GM21786 (cell line): ENCODE measurements at regions not wholly inside any gene's neighbourhood (a gene's known extent, or its start where the extent isn't known, plus 50 kb on each side); places are given as distances from the start of the nearest gene placed in this dataset.
"Not testable (repeated sequence)": the region's sequence is repeated elsewhere in the genome, so short reads cannot be mapped to it uniquely, and the experiment has no call there.

Experiments used
- ATAC-seq: cut with Tn5 transposase; IDR thresholded peaks from one replicate; pipeline ENCODE4 v1.9.1; 2021; ENCODE audit not compliant: unreplicated experiment

DNA sequence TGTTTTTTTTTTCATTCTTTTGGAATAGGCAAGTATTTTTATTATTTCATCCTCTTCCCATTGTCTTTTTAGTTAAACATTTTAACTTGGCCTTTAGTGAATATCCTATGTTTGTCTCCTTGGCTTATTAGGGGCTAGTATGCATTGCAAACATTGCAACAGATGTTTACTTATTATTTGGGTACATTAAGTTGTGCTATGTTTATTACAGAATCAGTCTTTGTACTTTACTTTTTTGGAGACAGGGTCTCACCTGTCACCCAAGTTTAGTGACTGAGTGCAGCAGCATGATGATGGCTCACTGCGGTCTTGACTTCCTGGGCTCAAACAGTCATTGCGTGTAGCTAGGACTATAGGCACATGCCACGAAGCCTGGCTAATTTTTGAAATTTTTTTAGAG is 51.1 kb upstream of the NUDT6 start:
- ATAC-seq, result no peak

DNA sequence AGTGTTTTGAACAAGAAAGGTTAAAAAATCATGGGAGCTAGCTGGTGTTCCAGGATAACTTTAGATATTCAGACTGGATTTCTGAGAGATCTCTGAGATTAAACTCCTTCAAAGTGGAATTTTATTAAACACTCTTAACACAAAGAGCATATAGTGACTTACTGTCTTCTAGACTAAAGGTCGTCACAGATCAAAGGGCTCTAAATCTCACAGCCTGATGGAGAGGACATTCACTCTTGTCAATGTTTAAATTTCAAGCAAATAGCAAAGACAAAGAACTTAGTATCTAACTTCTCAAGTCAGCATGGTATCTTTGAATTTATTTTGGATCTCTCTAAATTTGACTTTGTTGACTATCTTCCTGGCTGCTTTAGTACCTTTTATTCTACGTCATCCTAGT is 53.7 kb upstream of the NUDT6 start:
- ATAC-seq, result no peak

- ATAC-seq, result no peak
These were observed 54.7 kb upstream of the NUDT6 start for GRCh38 chr4:122977103-122977502.

DNA sequence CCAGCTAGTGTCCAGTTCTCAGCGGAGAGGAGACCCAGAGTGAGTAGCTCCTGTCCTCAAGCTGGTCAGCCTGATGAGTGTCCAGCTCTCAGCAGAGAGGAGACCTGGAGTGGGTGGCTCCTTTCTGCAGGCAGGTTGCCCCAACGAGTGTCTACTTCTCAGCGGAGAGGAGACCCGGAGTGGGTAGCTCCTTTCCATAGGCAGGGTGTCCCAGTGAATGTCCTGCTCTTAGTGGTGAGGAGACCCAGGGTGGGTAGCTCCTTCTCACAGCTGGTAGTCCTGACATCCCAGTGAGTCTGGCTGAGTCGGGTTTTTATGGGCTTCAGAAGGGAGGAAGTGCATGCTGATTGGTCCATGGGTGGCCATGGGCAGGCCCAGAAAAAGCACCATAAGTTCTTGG is 55.7 kb upstream of the NUDT6 start:
- no peak for ATAC-seq

DNA sequence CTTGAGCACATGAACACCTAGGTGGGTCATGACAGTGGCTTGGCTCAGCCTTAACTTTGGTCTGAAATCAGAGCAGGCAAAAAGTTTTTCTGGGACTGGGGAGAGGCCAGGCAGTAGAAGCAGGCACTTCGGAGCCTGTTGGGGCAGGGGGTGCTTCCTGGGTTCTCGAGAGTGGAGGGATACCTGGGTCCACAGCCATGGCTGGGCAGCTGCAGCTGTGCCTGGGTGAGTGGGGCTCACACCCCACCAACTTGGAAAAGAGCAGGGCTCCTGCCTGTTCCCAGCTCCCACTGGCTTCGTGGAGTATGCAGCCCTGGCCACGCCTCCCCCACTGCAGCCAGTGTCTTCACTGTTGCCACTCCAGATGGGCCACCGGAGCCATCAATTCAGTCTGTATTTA is 56.4 kb upstream of the NUDT6 start:
- no peak for ATAC-seq

DNA sequence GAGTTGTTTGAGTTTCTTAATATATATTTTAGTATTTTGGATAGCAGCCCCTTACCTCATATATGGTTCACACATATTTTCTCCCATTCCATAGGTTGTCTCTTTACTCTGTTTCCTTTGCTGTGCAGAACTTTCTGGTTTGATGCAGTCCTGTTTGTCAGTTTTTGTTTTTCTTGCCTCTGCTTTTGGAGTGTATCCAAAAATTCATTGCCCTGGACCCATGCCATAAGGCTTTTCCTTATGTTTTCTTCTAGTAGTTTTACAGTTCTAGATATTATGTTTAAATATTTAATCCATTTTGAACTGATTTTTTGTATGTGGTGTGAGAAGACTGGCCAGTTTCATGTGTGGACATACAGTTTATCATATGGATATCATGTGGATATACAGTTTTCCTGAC is 58.5 kb upstream of the NUDT6 start:
- no peak for ATAC-seq

GRCh38 chr4:122988696-122989095 is 66.3 kb upstream of the NUDT6 start:
- no peak for ATAC-seq

DNA sequence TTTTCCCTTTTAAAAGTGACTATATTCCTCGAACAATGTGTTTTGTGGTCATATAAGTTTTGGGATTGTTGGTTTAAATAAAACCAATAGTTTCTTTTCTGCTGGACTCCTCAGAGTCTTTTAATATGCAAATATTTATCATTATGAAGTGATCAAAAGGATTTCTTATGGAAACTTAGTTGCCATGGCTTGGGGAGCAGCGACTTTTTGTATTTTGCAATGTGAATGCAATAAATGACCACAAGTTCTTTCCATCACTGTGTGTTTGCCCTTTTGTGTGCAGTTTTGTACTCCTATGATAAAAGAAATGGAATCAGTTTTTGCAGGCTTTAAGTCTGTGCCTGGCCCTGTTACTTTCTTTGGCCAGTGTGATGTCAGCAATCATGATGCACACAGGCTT is 68.5 kb upstream of the NUDT6 start:
- no peak for ATAC-seq

DNA sequence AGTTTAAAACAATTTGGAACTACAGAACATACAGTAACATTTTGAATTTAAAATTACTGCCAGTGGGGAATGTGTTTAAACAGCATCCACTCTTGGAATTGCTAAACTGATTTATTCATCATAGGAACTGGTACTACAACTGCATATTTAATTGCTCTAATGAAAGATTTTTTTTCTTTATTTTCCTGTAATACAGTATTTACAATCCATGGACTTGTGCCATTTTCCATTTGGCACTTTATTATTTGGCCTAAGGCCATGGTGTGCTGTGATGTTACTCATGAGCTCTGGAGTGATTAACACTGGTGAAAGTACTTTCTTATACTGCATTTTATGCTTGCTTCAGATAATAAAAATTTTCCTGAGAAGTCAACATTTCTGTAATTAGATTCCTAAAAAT is 69.7 kb upstream of the NUDT6 start:
- no peak for ATAC-seq

DNA sequence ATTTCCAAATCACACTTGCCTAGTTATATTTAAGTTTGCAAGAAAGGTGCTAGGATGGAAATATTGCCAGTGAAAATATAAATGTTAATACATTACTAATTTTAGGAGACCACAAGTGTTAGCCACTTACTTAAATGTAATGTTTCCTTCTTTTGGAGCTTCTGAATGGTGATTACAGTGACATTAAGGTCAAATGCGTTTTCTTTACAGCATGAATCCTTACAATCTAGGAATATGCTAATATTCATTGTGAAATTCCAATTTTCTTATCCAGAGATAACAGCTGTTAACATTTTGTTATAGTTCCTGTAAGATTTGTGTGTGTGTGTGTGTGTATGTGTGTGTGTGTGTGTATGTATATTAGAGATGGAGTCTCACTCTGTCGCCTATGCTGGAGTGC is 70.2 kb upstream of the NUDT6 start:
- ATAC-seq, result no peak

DNA sequence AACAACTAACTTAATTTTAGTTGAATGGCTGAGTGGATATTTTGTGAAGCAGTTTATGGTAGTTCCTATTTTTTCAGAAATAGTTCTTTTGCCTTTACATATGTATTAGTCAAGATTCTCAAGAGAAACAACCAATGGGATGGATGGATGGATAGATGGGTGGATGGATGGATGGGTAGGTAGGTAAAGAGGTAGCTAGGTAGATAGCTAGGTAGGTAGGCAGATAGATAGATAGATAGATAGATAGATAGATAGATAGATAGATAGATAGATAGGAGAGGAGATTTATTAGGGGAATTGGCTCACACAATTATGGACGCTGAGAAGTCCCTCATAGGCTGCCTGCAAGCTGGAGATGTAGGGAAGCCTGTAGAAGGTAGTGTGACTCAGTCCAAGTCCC is 74.0 kb upstream of the NUDT6 start:
- ATAC-seq, result no peak

- peak; percentile 66 for ATAC-seq
These were observed 75.2 kb upstream of the NUDT6 start for GRCh38 chr4:122997463-122998101.

GRCh38 chr4:123004079-123004478 is 81.7 kb upstream of the NUDT6 start:
- ATAC-seq, result not testable (repeated sequence)

DNA sequence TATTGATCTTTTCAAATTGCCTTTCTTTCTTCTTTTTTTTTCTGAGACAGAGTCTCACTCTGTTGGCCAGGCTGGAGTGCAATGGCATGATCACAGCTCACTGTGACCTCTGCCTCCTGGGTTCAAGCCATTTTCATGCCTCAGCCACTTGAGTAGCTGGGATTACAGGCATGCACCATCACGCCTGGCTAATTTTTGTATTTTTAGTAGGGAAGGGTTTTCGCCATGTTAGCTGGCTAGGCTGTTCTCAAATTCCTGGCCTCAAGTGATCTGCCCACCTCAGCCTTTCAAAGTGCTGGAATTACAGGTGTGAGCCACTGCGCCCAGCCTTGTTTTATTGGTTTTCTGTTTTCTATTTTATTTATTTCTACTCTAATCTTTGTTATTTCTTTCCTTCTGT is 82.7 kb upstream of the NUDT6 start:
- ATAC-seq, result not testable (repeated sequence)

GRCh38 chr4:123007679-123008078 is 85.3 kb upstream of the NUDT6 start:
- no peak for ATAC-seq

GRCh38 chr4:123012416-123012815 is 90.0 kb upstream of the NUDT6 start:
- not testable (repeated sequence) for ATAC-seq

DNA sequence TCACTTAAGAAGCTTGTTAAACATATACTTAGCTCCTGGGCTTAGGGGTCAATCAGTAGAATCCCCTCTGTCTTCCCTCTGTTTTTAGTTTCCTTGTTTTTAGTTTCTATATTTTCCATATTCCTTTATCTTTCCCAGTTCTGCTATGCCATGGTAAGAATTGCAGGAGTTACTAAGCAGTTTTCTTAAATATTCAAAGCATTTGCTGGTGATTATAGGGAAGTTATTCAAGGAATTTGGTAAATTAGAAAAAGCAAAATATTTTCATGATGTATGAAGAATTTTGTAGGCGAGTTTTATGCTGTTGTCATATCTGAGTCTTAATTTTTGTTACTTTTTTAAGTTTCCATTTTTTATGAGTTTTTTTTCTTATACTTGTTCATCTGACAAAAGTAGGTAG is 91.6 kb upstream of the NUDT6 start:
- ATAC-seq, result no peak

GRCh38 chr4:123017078-123017477 is 94.7 kb upstream of the NUDT6 start:
- ATAC-seq, result no peak

GRCh38 chr4:123017636-123018395 is 95.4 kb upstream of the NUDT6 start:
- ATAC-seq, result no peak

- no peak for ATAC-seq
These were observed 96.0 kb upstream of the NUDT6 start for GRCh38 chr4:123018396-123018775.

DNA sequence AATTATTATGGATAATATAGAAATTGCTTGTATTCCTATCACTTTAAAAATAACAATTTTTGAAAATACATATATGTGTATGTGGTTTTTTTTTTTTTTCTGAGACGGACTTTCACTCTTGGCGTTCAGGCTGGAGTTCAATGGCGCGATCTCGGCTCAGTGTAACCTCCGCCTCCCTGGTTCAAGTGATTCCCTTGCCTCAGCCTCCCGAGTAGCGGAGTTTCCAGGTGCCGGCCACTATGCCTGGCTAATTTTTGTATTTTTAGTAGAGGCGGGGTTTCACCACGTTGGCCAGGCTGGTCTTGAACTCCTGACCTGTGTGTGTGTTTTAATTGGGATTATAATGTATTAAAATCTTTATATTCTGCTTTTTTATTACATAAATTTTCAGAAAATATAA is 97.9 kb upstream of the NUDT6 start:
- ATAC-seq, result no peak

- no peak for ATAC-seq
These were observed 101.2 kb upstream of the NUDT6 start for GRCh38 chr4:123023647-123024046.

DNA sequence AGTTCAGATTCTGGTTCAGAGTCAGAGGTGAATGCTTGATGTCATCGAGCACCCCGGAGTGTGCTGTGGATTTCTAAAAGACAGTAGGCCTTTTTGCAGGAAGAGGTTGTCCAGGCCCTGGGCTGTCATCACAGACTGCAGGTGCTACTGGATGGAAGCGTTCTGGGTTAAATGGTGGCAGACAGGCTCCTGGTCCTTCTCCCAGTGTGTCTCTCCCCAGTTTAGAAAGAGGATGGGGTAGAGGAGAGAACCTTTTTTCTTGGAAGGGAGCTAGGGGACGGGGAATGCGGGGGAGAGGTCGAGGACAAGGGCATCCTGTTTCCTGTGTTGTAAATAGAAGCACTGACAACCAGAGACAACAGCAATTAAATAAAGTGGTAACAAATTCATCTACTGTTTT is 102.3 kb upstream of the NUDT6 start:
- no peak for ATAC-seq
